GM10248 (cell line): ENCODE measurements at regions not wholly inside any gene's neighbourhood (a gene's known extent, or its start where the extent isn't known, plus 50 kb on each side); places are given as distances from the start of the nearest gene placed in this dataset.

Source experiments
- CTCF ChIA-PET: fragments of 300-600 bp; sonication (Branson Sonifier 250); formaldehyde crosslinking; extraction: SDS; loops from one replicate; lab custom pipeline; 2021; ENCODE audit warnings: antibody characterized with exemption; lab: Yijun Ruan, JAX
- POLR2A ChIA-PET: fragments of 350-650 bp; sonication (Branson Sonifier 250); formaldehyde crosslinking; extraction: SDS; loops from one replicate; lab custom pipeline; 2020; ENCODE audit warnings: antibody characterized with exemption; lab: Yijun Ruan, JAX
- DNase-seq: peaks from one replicate; pipeline ENCODE4 v3.0.0; 2012; ENCODE audit errors: extremely low spot score
- CTCF ChIP-seq: IDR thresholded peaks from 2 replicates; pipeline ENCODE4 v1.5.1; 2012; ENCODE audit warnings: mild to moderate bottlenecking, low read depth; ENCODE audit errors: extremely low read depth, missing control alignments, control extremely low read depth

DNA sequence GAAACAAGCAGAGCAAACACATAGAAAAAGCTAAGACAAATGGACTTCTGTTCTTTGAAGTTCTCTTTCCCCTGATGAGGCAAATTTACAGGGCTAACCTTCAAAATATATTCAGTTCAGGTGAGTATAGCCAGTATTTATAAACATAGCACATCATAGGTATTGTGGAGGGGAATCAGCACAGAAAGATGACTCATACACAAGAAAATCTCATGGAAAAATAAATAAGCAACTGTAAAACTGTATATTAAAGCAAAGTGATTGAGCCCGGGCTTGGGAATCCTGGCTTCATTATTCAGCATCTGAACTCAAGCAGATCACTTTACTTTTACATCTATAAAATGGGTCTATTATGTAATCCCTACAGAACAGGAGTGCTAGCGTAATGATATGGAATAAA, 173.5 kb upstream of the PAPPA start:
- no peak for TF ChIP-seq CTCF
- no peak for DNase-seq
- ChIA-PET POLR2A (no interaction called here), CTCF (no interaction called here)

DNA sequence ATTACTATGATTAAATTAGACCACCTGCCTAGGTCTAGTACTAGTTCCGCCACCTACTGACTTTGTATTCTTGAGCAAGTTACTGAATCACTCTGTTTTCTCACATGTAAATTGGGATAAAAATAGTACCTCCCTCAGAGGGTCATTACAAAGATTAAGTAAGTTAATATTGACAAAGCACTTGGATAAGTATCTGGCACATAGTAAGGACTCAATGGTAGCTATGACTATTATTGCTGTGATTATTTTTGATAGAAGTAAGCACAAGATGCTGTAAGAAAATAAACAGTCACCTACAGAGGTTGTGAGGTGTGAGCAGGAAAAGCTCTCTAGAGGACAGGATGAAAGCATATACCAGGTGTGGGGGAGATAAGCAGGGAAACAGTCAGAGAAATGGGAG, 173.1 kb upstream of the PAPPA start:
- no peak for DNase-seq
- TF ChIP-seq CTCF: no peak
- ChIA-PET CTCF (no interaction called here), POLR2A (no interaction called here)

DNA sequence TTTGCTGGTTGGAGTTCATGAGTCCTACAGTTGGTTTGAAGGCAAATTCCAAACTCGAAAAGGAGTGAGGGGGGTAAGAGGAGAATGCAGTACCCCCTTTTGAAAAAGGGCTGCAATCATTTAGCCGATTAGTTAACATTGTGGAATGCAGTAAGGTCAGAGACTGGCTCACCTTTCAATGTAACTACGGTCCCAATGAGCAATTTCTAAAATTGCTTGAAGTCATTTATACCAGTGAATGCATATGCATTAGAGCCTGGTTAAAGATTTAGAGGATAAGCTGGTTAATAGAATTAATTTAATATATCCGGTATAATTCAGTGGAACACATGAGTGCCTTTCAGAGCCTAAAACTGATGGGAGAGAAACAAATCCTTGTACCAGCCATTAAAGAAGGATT, 172.6 kb upstream of the PAPPA start:
- no peak for DNase-seq
- ChIA-PET CTCF (no interaction called here), POLR2A (no interaction called here)
- no peak for TF ChIP-seq CTCF

- POLR2A ChIA-PET: no interaction called here
These were observed 170.2 kb upstream of the PAPPA start for GRCh38 chr9:115983366-115983765.

GRCh38 chr9:115985657-115986056, 167.9 kb upstream of the PAPPA start:
- ChIA-PET POLR2A (no interaction called here), CTCF (interaction anchor here (0.8 kb wide), 1 partner anchor 17 kb away, joined by 3 read pairs; no protein-coding TSS in a partner anchor)
- DNase-seq: no peak
- TF ChIP-seq CTCF: no peak

More at GRCh38 chr9:115983366-115983765, 170.2 kb upstream of the PAPPA start:
- TF ChIP-seq CTCF: no peak
- CTCF ChIA-PET: no interaction called here
- no peak for DNase-seq

- POLR2A ChIA-PET: no interaction called here
- CTCF ChIA-PET: no interaction called here
- TF ChIP-seq CTCF: no peak
- no peak for DNase-seq
These were observed 167.1 kb upstream of the PAPPA start for GRCh38 chr9:115986508-115986907.

DNA sequence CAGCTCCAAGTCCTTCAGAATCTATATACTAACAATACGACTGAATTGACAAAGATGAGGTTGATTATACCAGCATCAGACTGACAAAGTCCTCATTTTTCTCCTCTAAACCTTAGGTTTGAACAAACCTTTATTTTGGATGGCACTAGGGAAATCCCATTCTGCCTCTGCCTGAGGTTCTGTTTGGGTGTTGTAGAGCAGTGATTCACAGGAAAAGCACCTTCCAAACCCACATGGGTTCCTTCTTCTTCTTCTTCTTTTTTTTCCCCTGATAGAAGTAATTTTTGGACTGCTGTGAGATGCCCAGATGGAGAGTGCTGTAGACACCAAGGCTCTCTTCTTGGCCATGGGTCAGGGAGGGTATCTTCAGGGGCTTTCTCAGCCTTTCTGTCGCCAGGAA, 164.9 kb upstream of the PAPPA start:
- CTCF ChIA-PET: no interaction called here
- no peak for TF ChIP-seq CTCF
- POLR2A ChIA-PET: no interaction called here
- no peak for DNase-seq
